ENCODE measurements at regions not wholly inside any gene's neighbourhood (a gene's known extent, or its start where the extent isn't known, plus 50 kb on each side); places are given as distances from the start of the nearest gene placed in this dataset.

DNA sequence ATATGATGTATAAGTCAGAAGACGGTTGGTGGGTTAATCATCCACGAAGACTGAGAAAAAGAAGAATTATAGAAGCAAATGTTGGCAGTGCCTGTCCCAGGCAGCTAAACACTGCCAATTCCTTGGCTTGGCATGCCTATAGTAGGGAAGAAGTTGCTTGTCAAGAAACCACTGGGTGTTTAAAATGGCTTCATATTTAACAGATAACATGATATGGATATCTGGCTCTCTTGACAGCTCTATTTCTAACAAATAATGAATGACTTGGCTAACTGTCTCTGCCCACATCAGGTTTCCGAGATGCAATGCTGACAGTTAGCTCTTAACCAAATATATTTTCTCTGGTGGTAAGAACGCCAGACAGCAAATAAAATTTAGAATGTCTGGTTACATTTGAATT is 341.7 kb upstream of the KCNMB2 start:
- Histone ChIP-seq H3K4me1 (ENCODE audit: control insufficient read depth in 1 of 2, insufficient read depth in 1 of 2, low read depth in 1 of 2, low read length in 1 of 2) (peaks cover 0 to 4% of the 10 kb centered on the region in 2 experiments), H3K9me3 (no peaks in the 10 kb centered on the region), H3K27ac (no peak overlapping the region), H3K4me3 (ENCODE audit: low read depth in 1 of 2, low read length in 1 of 2) (no peak overlapping the region), H3K27me3 (no peaks in the 10 kb centered on the region), H3K36me3 (no peaks in the 10 kb centered on the region)
- TF ChIP-seq, protein P1, sequence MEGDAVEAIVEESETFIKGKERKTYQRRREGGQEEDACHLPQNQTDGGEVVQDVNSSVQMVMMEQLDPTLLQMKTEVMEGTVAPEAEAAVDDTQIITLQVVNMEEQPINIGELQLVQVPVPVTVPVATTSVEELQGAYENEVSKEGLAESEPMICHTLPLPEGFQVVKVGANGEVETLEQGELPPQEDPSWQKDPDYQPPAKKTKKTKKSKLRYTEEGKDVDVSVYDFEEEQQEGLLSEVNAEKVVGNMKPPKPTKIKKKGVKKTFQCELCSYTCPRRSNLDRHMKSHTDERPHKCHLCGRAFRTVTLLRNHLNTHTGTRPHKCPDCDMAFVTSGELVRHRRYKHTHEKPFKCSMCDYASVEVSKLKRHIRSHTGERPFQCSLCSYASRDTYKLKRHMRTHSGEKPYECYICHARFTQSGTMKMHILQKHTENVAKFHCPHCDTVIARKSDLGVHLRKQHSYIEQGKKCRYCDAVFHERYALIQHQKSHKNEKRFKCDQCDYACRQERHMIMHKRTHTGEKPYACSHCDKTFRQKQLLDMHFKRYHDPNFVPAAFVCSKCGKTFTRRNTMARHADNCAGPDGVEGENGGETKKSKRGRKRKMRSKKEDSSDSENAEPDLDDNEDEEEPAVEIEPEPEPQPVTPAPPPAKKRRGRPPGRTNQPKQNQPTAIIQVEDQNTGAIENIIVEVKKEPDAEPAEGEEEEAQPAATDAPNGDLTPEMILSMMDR (IDR thresholded peaks at IDR 0.05), result no peak

- no peak overlapping the region for H3K27ac ChIP-seq
- TF ChIP-seq, protein P1 (IDR thresholded peaks at IDR 0.05), result no peak
- peaks cover 0 to 6% of the 10 kb centered on the region in 2 experiments for H3K4me1 ChIP-seq (ENCODE audit: control insufficient read depth in 1 of 2, insufficient read depth in 1 of 2, low read depth in 1 of 2, low read length in 1 of 2)
- no peaks in the 10 kb centered on the region for H3K9me3 ChIP-seq
- no peaks in the 10 kb centered on the region for H3K27me3 ChIP-seq
- H3K4me3 ChIP-seq (ENCODE audit: low read depth in 1 of 2, low read length in 1 of 2), result no peak overlapping the region
- no peaks in the 10 kb centered on the region for H3K36me3 ChIP-seq
Measured at GRCh38 chr3:178195824-178196223, 340.4 kb upstream of the KCNMB2 start.

- no peaks in the 10 kb centered on the region for H3K9me3 ChIP-seq
- TF ChIP-seq, protein P1 (IDR thresholded peaks at IDR 0.05), result no peak
- H3K4me3 ChIP-seq (ENCODE audit: low read depth in 1 of 2, low read length in 1 of 2), result no peak overlapping the region
- no peaks in the 10 kb centered on the region for H3K36me3 ChIP-seq
- peaks cover 0 to 6% of the 10 kb centered on the region in 2 experiments for H3K4me1 ChIP-seq (ENCODE audit: control insufficient read depth in 1 of 2, insufficient read depth in 1 of 2, low read depth in 1 of 2, low read length in 1 of 2)
- H3K27me3 ChIP-seq, result no peaks in the 10 kb centered on the region
- no peak overlapping the region for H3K27ac ChIP-seq
Measured at GRCh38 chr3:178198329-178198728, 337.9 kb upstream of the KCNMB2 start.

- H3K4me1 ChIP-seq (ENCODE audit: control insufficient read depth in 1 of 2, insufficient read depth in 1 of 2, low read depth in 1 of 2, low read length in 1 of 2), result peaks cover 0 to 6% of the 10 kb centered on the region in 2 experiments
Measured at GRCh38 chr3:178200316-178200715, 335.9 kb upstream of the KCNMB2 start.

GRCh38 chr3:178201714-178202113 is 334.5 kb upstream of the KCNMB2 start:
- Histone ChIP-seq H3K27me3 (no peaks in the 10 kb centered on the region), H3K27ac (no peak overlapping the region), H3K4me3 (ENCODE audit: low read depth in 1 of 2, low read length in 1 of 2) (no peak overlapping the region), H3K9me3 (no peaks in the 10 kb centered on the region), H3K4me1 (ENCODE audit: control insufficient read depth in 1 of 2, insufficient read depth in 1 of 2, low read depth in 1 of 2, low read length in 1 of 2) (peaks cover 0 to 6% of the 10 kb centered on the region in 2 experiments), H3K36me3 (no peaks in the 10 kb centered on the region)
- TF ChIP-seq, protein P1 (IDR thresholded peaks at IDR 0.05), result no peak

More at GRCh38 chr3:178200316-178200715, 335.9 kb upstream of the KCNMB2 start:
- Histone ChIP-seq H3K36me3 (no peaks in the 10 kb centered on the region), H3K4me3 (ENCODE audit: low read depth in 1 of 2, low read length in 1 of 2) (no peak overlapping the region), H3K9me3 (no peaks in the 10 kb centered on the region), H3K27me3 (no peaks in the 10 kb centered on the region), H3K27ac (no peak overlapping the region)
- TF ChIP-seq, protein P1 (IDR thresholded peaks at IDR 0.05), result no peak

GRCh38 chr3:178202194-178202593 is 334.0 kb upstream of the KCNMB2 start:
- Histone ChIP-seq H3K27me3 (no peaks in the 10 kb centered on the region), H3K4me3 (ENCODE audit: low read depth in 1 of 2, low read length in 1 of 2) (no peak overlapping the region), H3K9me3 (no peaks in the 10 kb centered on the region), H3K27ac (no peak overlapping the region), H3K36me3 (no peaks in the 10 kb centered on the region), H3K4me1 (ENCODE audit: control insufficient read depth in 1 of 2, insufficient read depth in 1 of 2, low read depth in 1 of 2, low read length in 1 of 2) (peaks cover 0 to 6% of the 10 kb centered on the region in 2 experiments)
- TF ChIP-seq, protein P1 (IDR thresholded peaks at IDR 0.05), result no peak
